Activated T-helper 1 cell treated with anti-CD3 and anti-CD28 coated beads, Interleukin-12 subunit alpha, Interleukin-12 subunit beta, Interleukin-2, Interleukin-4 antibody, amounts not matched to agents 30 ng/mL and 10 ng/mL and 1 ng/mL, durations not matched to agents 14 hours and 24 hours and 36 hours (primary cell): ENCODE measurements at regions not wholly inside any gene's neighbourhood (a gene's known extent, or its start where the extent isn't known, plus 50 kb on each side); places are given as distances from the start of the nearest gene placed in this dataset.
"Not testable (repeated sequence)": the region's sequence is repeated elsewhere in the genome, so short reads cannot be mapped to it uniquely, and the experiment has no call there.

Experiments used
- DNase-seq: peaks from one replicate; pipeline ENCODE4 v3.0.0; 2021; ENCODE audit warnings: low spot score
- H3K27ac Mint-ChIP-seq: one replicate; pipeline ENCODE4 v1.8.0; 2021; ENCODE audit warnings: mild to moderate bottlenecking, mixed read lengths
- H3K27me3 Mint-ChIP-seq: one replicate; pipeline ENCODE4 v1.8.0; 2022; ENCODE audit warnings: mild to moderate bottlenecking, moderate library complexity, mixed read lengths; ENCODE audit not compliant: insufficient read depth
- H3K36me3 Mint-ChIP-seq: one replicate; pipeline ENCODE4 v1.8.0; 2021; ENCODE audit warnings: low read depth, mixed read lengths
- H3K4me1 Mint-ChIP-seq: one replicate; pipeline ENCODE4 v1.8.0; 2021; ENCODE audit warnings: low read depth, mixed read lengths
- H3K4me3 Mint-ChIP-seq: one replicate; pipeline ENCODE4 v1.8.0; 2021; ENCODE audit warnings: mild to moderate bottlenecking, moderate library complexity, mixed read lengths
- H3K9me3 Mint-ChIP-seq: one replicate; pipeline ENCODE4 v1.8.0; 2021; ENCODE audit warnings: mixed read lengths
- intact Hi-C: fragments of 100-400 bp; cut with micrococcal nuclease; formaldehyde crosslinking; loops from one replicate; pipeline ENCODE4 v1.15.1; 2024

GRCh38 chr2:76159042-76159648 is 448.4 kb upstream of the GCFC2 start:
- Mint-ChIP-seq H3K36me3 (no peaks in the 10 kb centered on the region), H3K27me3 (no peaks in the 10 kb centered on the region), H3K4me3 (no peak overlapping the region), H3K4me1 (no peaks in the 10 kb centered on the region), H3K9me3 (peaks cover 8% of the 10 kb centered on the region), H3K27ac (no peak overlapping the region)
- no peak for DNase-seq
- intact Hi-C loops = no loop called here

DNA sequence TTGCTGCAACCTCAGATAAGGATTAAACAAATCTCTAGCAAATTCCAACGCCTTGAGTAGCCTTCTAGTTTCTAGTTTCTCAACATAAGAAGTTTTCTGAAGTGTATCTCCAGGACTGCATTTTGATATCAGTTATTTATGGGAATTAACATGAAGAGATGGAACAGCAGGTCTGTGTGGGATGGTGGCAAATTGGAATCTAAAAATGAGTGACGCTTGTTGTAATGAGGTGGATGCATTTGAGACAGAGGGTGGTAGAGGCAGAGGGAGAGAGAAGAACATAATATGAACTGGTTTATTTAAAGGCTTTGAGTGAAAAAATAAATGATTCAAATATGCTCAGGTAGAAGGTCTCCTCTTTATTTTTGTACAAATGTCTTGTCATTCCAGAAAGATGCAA is 446.8 kb upstream of the GCFC2 start:
- peaks cover 8% of the 10 kb centered on the region for H3K9me3 Mint-ChIP-seq
- intact Hi-C loops = no loop called here
- no peak for DNase-seq
- H3K4me3 Mint-ChIP-seq = no peak overlapping the region
- no peaks in the 10 kb centered on the region for H3K36me3 Mint-ChIP-seq
- no peaks in the 10 kb centered on the region for H3K27me3 Mint-ChIP-seq
- no peak overlapping the region for H3K27ac Mint-ChIP-seq
- no peaks in the 10 kb centered on the region for H3K4me1 Mint-ChIP-seq

DNA sequence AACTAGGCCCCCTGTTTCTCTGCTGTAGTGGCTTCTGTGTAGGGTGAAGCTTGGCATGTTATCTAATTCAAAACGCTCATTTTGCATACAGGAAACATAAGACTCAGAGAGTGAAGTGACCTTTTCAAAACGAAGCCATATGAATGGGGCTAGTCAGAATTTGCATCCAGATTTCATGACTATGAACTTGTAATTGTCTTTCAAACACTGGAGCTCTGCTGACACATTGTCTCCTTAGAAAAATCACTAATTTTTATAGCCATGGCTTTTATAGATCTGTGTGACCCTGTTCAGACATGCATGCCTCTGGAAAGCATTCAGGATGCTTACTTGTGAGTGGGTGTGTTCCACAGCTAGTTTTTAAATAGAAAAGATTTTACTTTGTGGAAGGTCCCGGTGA is 444.3 kb upstream of the GCFC2 start:
- DNase-seq = no peak
- H3K27me3 Mint-ChIP-seq = no peaks in the 10 kb centered on the region
- H3K4me3 Mint-ChIP-seq = no peak overlapping the region
- H3K27ac Mint-ChIP-seq = no peak overlapping the region
- no peaks in the 10 kb centered on the region for H3K4me1 Mint-ChIP-seq
- H3K36me3 Mint-ChIP-seq = no peaks in the 10 kb centered on the region
- intact Hi-C loops = no loop called here
- no peaks in the 10 kb centered on the region for H3K9me3 Mint-ChIP-seq

DNA sequence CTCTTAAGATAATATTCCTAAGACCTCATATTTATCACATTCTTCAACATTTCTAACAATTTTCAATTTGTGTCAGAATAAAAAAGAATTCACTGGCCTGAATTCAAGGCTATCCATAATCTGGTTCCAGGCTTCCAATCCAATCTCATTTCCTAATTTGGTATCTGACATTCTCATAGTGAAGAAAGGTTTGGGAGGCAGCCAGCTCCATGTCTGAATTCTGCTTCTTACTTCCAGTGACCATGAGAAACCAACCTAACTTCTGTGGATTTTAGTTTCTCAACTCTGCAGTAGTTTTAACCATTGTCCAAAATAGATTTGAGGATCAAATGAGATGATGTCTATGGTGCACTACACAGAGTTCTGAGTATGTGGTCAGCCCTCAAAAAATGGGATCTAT is 439.1 kb upstream of the GCFC2 start:
- Mint-ChIP-seq H3K27me3 (no peaks in the 10 kb centered on the region), H3K36me3 (no peaks in the 10 kb centered on the region), H3K27ac (no peak overlapping the region), H3K4me1 (no peaks in the 10 kb centered on the region), H3K9me3 (peaks cover 7% of the 10 kb centered on the region), H3K4me3 (no peak overlapping the region)
- intact Hi-C loops = no loop called here
- no peak for DNase-seq

DNA sequence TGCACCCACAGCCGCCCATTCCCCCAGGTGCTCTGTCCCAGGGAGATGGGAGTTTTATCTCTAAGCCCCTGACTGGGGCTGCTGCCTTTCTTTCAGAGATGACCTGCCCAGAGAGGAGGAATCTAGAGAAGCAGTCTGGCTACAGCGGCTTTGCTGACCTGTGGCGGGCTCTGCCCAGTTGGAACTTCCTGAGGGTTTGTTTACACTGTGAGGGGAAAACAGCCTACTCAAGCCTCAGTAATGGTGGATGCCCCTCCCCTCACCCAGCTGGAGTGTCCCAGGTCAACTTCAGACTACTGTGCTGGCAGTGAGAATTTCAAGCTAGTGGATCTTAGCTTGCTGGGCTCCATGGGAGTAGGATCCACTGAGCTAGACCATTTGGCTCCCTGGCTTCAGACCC is 428.6 kb upstream of the GCFC2 start:
- intact Hi-C loops, H3K36me3 Mint-ChIP-seq, H3K27ac Mint-ChIP-seq: not testable (repeated sequence)

DNA sequence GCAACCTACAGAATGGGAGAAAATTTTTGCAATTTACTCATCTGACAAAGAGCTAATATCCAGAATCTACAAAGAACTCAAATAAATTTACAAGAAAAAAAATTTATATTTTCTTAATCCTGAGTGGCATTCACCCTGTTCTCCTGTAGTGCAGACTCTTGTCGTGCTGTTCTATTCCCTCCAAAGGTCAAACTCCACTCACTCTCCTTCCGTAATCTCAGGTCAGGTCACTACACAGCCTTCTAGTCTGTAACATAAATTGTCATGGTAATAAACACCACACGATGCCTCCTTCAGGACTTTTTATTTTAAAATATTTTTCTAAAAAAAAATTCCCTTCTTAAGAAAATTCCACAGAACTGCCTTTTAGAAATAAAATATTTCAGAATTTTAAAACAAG is 417.9 kb upstream of the GCFC2 start:
- Mint-ChIP-seq H3K4me3 (no peak overlapping the region), H3K4me1 (no peaks in the 10 kb centered on the region), H3K27ac (no peak overlapping the region), H3K27me3 (no peaks in the 10 kb centered on the region), H3K36me3 (no peaks in the 10 kb centered on the region), H3K9me3 (no peaks in the 10 kb centered on the region)
- intact Hi-C loops = no loop called here
- DNase-seq = no peak

More for the DNA sequence above, 428.6 kb upstream of the GCFC2 start:
- not testable (repeated sequence) for DNase-seq, H3K27me3 Mint-ChIP-seq, H3K4me1 Mint-ChIP-seq, H3K4me3 Mint-ChIP-seq
- peaks cover 39% of the 10 kb centered on the region for H3K9me3 Mint-ChIP-seq

DNA sequence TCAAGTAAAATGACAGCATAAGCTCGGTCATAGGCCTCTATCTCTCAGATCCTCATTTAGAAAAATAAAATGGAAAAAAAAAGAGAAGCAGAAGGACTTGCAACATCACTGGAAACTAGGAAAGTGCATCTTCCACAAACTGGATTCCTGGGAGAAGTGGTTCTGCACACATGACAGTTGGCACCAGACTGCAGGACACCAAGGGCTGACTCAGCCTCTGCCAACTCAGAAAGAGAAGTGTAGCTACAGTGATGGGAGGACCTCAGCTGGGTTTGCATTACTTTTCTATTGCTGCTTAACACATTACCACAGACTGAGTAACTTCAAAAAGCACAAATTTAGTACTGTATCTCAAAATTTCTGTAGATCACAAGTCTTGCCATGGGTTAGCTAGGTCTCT is 409.5 kb upstream of the GCFC2 start:
- H3K36me3 Mint-ChIP-seq = no peaks in the 10 kb centered on the region
- intact Hi-C loops = no loop called here
- H3K4me1 Mint-ChIP-seq = no peaks in the 10 kb centered on the region
- DNase-seq = no peak
- peaks cover 12% of the 10 kb centered on the region for H3K9me3 Mint-ChIP-seq
- no peak overlapping the region for H3K27ac Mint-ChIP-seq
- no peaks in the 10 kb centered on the region for H3K27me3 Mint-ChIP-seq
- H3K4me3 Mint-ChIP-seq = no peak overlapping the region

- intact Hi-C loops = no loop called here
- Mint-ChIP-seq H3K4me3 (no peak overlapping the region), H3K27me3 (no peaks in the 10 kb centered on the region), H3K36me3 (no peaks in the 10 kb centered on the region), H3K9me3 (peaks cover 9% of the 10 kb centered on the region), H3K27ac (no peak overlapping the region), H3K4me1 (no peaks in the 10 kb centered on the region)
- DNase-seq = no peak
These were observed 379.0 kb upstream of the GCFC2 start for GRCh38 chr2:76089683-76090082.

DNA sequence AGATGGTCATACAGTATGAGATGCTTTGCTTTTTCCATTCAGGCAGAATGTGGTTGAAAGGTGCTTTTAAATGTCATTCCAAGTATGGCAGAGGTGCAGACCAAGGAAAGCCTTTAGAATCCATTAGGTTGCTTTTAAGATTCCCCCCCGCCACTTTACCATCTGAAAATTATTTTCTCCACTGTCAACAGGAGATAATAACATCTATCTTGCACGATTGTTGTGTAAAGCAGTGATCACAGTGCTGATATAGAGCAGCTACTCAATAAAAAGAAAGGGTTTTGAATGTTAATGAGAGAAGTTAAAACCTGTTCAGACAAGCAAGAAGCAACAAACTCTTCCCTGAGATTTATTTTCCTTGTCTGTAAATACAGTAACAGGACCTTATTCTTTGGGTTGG is 372.5 kb upstream of the GCFC2 start:
- no peak for DNase-seq
- no peaks in the 10 kb centered on the region for H3K4me1 Mint-ChIP-seq

DNA sequence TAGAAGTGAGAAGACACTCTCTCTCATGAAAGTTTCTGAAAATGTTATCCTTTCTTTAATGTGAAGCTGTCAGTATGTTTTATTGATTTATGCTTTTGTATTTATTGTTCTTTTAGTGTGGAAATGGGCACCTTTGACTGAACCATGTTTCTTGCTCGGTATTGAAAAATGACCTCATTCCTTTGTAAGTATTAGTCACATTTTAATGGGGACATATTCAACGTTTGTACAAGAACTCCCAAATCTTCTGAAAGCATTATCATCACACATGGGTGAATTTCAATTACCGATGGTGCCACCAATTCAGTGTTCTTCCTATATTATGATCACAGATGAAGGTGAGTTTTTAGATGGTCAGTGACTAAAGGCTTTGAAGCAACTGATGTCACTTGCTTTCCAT is 371.8 kb upstream of the GCFC2 start:
- Mint-ChIP-seq H3K27me3 (no peaks in the 10 kb centered on the region), H3K4me3 (no peak overlapping the region), H3K36me3 (no peaks in the 10 kb centered on the region), H3K27ac (no peak overlapping the region), H3K9me3 (no peaks in the 10 kb centered on the region), H3K4me1 (no peaks in the 10 kb centered on the region)
- DNase-seq = no peak
- intact Hi-C loops = no loop called here

More for the DNA sequence above, 372.5 kb upstream of the GCFC2 start:
- intact Hi-C loops = no loop called here
- H3K4me3 Mint-ChIP-seq = no peak overlapping the region
- H3K36me3 Mint-ChIP-seq = no peaks in the 10 kb centered on the region
- H3K27me3 Mint-ChIP-seq = no peaks in the 10 kb centered on the region
- H3K9me3 Mint-ChIP-seq = no peaks in the 10 kb centered on the region
- no peak overlapping the region for H3K27ac Mint-ChIP-seq

DNA sequence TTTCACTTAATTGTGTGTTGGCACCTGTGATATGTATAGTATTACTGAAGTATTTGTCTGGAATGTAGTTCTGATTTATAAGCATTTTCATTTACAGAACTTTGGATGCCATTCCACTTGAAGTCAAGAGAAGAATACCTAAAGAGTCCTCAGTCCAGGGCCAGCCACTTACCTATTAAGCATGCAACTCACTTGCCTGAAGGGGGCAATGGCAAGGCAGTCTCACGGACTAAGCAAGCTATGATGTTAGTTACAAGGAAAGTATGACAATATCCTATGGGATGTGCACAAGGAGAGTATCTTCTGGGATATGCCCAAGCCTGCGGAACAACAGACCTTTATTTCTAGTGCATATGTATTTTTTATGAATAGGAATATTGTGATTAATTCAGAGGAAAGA is 369.4 kb upstream of the GCFC2 start:
- Mint-ChIP-seq H3K9me3 (peaks cover 4% of the 10 kb centered on the region), H3K27me3 (no peaks in the 10 kb centered on the region), H3K27ac (no peak overlapping the region), H3K36me3 (no peaks in the 10 kb centered on the region), H3K4me1 (no peaks in the 10 kb centered on the region), H3K4me3 (no peak overlapping the region)
- no peak for DNase-seq
- intact Hi-C loops = no loop called here

- H3K4me1 Mint-ChIP-seq = no peaks in the 10 kb centered on the region
- H3K4me3 Mint-ChIP-seq = no peak overlapping the region
- no peaks in the 10 kb centered on the region for H3K36me3 Mint-ChIP-seq
- H3K27ac Mint-ChIP-seq = no peak overlapping the region
- peaks cover 4% of the 10 kb centered on the region for H3K9me3 Mint-ChIP-seq
- no peaks in the 10 kb centered on the region for H3K27me3 Mint-ChIP-seq
- intact Hi-C loops = no loop called here
- DNase-seq = no peak
These were observed 364.4 kb upstream of the GCFC2 start for GRCh38 chr2:76075126-76075525.

- DNase-seq = no peak
- intact Hi-C loops = no loop called here
- Mint-ChIP-seq H3K27me3 (no peaks in the 10 kb centered on the region), H3K4me3 (no peak overlapping the region), H3K4me1 (no peaks in the 10 kb centered on the region), H3K36me3 (no peaks in the 10 kb centered on the region), H3K27ac (no peak overlapping the region), H3K9me3 (peaks cover 5% of the 10 kb centered on the region)
These were observed 363.4 kb upstream of the GCFC2 start for GRCh38 chr2:76073992-76074604.

DNA sequence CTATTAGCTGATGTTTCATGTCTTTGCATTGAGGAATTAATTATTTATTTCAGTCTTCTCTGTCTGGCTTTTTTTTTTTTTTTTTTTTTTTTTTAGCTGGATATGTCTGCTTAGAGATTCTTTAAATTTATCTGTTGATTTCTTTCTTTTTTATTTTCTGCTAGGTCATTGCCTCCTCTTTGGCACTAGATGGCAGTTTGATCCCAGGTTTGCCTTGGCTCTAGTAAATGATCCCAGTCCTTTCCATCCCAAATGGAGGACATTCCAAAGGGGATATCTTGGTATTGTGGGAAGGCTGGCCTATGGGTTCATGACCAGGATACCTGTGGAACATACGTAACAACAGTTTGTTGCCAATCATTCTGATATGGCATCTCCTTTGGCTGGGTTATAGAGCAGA is 339.5 kb upstream of the GCFC2 start:
- no peak for DNase-seq
- no peak overlapping the region for H3K27ac Mint-ChIP-seq
- peaks cover 9% of the 10 kb centered on the region for H3K9me3 Mint-ChIP-seq
- no peaks in the 10 kb centered on the region for H3K27me3 Mint-ChIP-seq
- H3K4me1 Mint-ChIP-seq = no peaks in the 10 kb centered on the region
- intact Hi-C loops = no loop called here
- no peak overlapping the region for H3K4me3 Mint-ChIP-seq
- no peaks in the 10 kb centered on the region for H3K36me3 Mint-ChIP-seq
